ENCODE measurements at regions not wholly inside any gene's neighbourhood (a gene's known extent, or its start where the extent isn't known, plus 50 kb on each side); places are given as distances from the start of the nearest gene placed in this dataset.

GRCh38 chr2:12219761-12220160 lies 473.3 kb downstream of the LPIN1 start:
- TF ChIP-seq, protein P1, sequence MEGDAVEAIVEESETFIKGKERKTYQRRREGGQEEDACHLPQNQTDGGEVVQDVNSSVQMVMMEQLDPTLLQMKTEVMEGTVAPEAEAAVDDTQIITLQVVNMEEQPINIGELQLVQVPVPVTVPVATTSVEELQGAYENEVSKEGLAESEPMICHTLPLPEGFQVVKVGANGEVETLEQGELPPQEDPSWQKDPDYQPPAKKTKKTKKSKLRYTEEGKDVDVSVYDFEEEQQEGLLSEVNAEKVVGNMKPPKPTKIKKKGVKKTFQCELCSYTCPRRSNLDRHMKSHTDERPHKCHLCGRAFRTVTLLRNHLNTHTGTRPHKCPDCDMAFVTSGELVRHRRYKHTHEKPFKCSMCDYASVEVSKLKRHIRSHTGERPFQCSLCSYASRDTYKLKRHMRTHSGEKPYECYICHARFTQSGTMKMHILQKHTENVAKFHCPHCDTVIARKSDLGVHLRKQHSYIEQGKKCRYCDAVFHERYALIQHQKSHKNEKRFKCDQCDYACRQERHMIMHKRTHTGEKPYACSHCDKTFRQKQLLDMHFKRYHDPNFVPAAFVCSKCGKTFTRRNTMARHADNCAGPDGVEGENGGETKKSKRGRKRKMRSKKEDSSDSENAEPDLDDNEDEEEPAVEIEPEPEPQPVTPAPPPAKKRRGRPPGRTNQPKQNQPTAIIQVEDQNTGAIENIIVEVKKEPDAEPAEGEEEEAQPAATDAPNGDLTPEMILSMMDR (IDR thresholded peaks at IDR 0.05): no peak
- TF ChIP-seq POLR2A (IDR thresholded peaks at IDR 0.05): no peak
